ENCODE measurements at regions not wholly inside any gene's neighbourhood (a gene's known extent, or its start where the extent isn't known, plus 50 kb on each side); places are given as distances from the start of the nearest gene placed in this dataset.
"Not testable (repeated sequence)": the region's sequence is repeated elsewhere in the genome, so short reads cannot be mapped to it uniquely, and the experiment has no call there.

GRCh38 chr5:74975582-74975981, 76.8 kb downstream of the GCNT4 start:
- H3K27ac ChIP-seq (ENCODE audit: insufficient read depth, low read depth, low read length, poor library complexity, severe bottlenecking) = no peak overlapping the region
- H3K27me3 ChIP-seq (ENCODE audit: control insufficient read depth, insufficient read depth, low read length, poor library complexity, severe bottlenecking) = no peaks in the 10 kb centered on the region
- no peaks in the 10 kb centered on the region for H3K36me3 ChIP-seq (ENCODE audit: control insufficient read depth, insufficient read depth, low read length)
- no peaks in the 10 kb centered on the region for H3K4me1 ChIP-seq (ENCODE audit: control insufficient read depth, insufficient read depth, low read length)
- WGBS, 2 experiments = 95% methylated on average over 3 of the region's 3 CpGs
- no peak overlapping the region for H3K4me3 ChIP-seq (ENCODE audit: insufficient read depth, low read depth, low read length)
- no peaks in the 10 kb centered on the region for H3K9me3 ChIP-seq (ENCODE audit: control insufficient read depth, low read length)

- no peaks in the 10 kb centered on the region for H3K27me3 ChIP-seq (ENCODE audit: control insufficient read depth, insufficient read depth, low read length, poor library complexity, severe bottlenecking)
- H3K27ac ChIP-seq (ENCODE audit: insufficient read depth, low read depth, low read length, poor library complexity, severe bottlenecking) = no peak overlapping the region
- H3K4me3 ChIP-seq (ENCODE audit: insufficient read depth, low read depth, low read length) = no peak overlapping the region
- H3K4me1 ChIP-seq (ENCODE audit: control insufficient read depth, insufficient read depth, low read length) = no peaks in the 10 kb centered on the region
- no peaks in the 10 kb centered on the region for H3K9me3 ChIP-seq (ENCODE audit: control insufficient read depth, low read length)
- H3K36me3 ChIP-seq (ENCODE audit: control insufficient read depth, insufficient read depth, low read length) = no peaks in the 10 kb centered on the region
- WGBS, 2 experiments = 86 to 91% methylated on average over 4 of the region's 4 CpGs
These were observed 77.8 kb downstream of the GCNT4 start for GRCh38 chr5:74974451-74975091.

GRCh38 chr5:74973694-74974093, 78.7 kb downstream of the GCNT4 start:
- Histone ChIP-seq H3K4me1 (ENCODE audit: control insufficient read depth, insufficient read depth, low read length) (no peaks in the 10 kb centered on the region), H3K36me3 (ENCODE audit: control insufficient read depth, insufficient read depth, low read length) (no peaks in the 10 kb centered on the region), H3K4me3 (ENCODE audit: insufficient read depth, low read depth, low read length) (no peak overlapping the region), H3K9me3 (ENCODE audit: control insufficient read depth, low read length) (no peaks in the 10 kb centered on the region), H3K27ac (ENCODE audit: insufficient read depth, low read depth, low read length, poor library complexity, severe bottlenecking) (no peak overlapping the region), H3K27me3 (ENCODE audit: control insufficient read depth, insufficient read depth, low read length, poor library complexity, severe bottlenecking) (no peaks in the 10 kb centered on the region)
- WGBS, 2 experiments = 78 to 84% methylated on average over 2 of the region's 2 CpGs

GRCh38 chr5:74971947-74972460, 80.4 kb downstream of the GCNT4 start:
- 95 to 100% methylated on average over 3 of the region's 3 CpGs for whole genome bisulfite sequencing, 2 experiments
- Histone ChIP-seq H3K36me3 (ENCODE audit: control insufficient read depth, insufficient read depth, low read length) (no peaks in the 10 kb centered on the region), H3K27me3 (ENCODE audit: control insufficient read depth, insufficient read depth, low read length, poor library complexity, severe bottlenecking) (no peaks in the 10 kb centered on the region), H3K27ac (ENCODE audit: insufficient read depth, low read depth, low read length, poor library complexity, severe bottlenecking) (no peak overlapping the region), H3K9me3 (ENCODE audit: control insufficient read depth, low read length) (no peaks in the 10 kb centered on the region), H3K4me3 (ENCODE audit: insufficient read depth, low read depth, low read length) (no peak overlapping the region), H3K4me1 (ENCODE audit: control insufficient read depth, insufficient read depth, low read length) (no peaks in the 10 kb centered on the region)

- not testable (repeated sequence) for H3K4me1 ChIP-seq (ENCODE audit: control insufficient read depth, insufficient read depth, low read length); H3K27ac ChIP-seq (ENCODE audit: insufficient read depth, low read depth, low read length, poor library complexity, severe bottlenecking); H3K4me3 ChIP-seq (ENCODE audit: insufficient read depth, low read depth, low read length); H3K27me3 ChIP-seq (ENCODE audit: control insufficient read depth, insufficient read depth, low read length, poor library complexity, severe bottlenecking); H3K9me3 ChIP-seq (ENCODE audit: control insufficient read depth, low read length); H3K36me3 ChIP-seq (ENCODE audit: control insufficient read depth, insufficient read depth, low read length)
- 94 to 98% methylated on average over 6 of the region's 8 CpGs for WGBS, 2 experiments
These were observed 81.5 kb downstream of the GCNT4 start for GRCh38 chr5:74970891-74971290.

GRCh38 chr5:74969726-74970125, 82.6 kb downstream of the GCNT4 start:
- Histone ChIP-seq H3K4me1 (ENCODE audit: control insufficient read depth, insufficient read depth, low read length) (no peaks in the 10 kb centered on the region), H3K27me3 (ENCODE audit: control insufficient read depth, insufficient read depth, low read length, poor library complexity, severe bottlenecking) (no peaks in the 10 kb centered on the region), H3K4me3 (ENCODE audit: insufficient read depth, low read depth, low read length) (no peak overlapping the region), H3K9me3 (ENCODE audit: control insufficient read depth, low read length) (no peaks in the 10 kb centered on the region), H3K27ac (ENCODE audit: insufficient read depth, low read depth, low read length, poor library complexity, severe bottlenecking) (no peak overlapping the region), H3K36me3 (ENCODE audit: control insufficient read depth, insufficient read depth, low read length) (no peaks in the 10 kb centered on the region)
- 94 to 99% methylated on average over 3 of the region's 3 CpGs for WGBS, 2 experiments

GRCh38 chr5:74966141-74967026, 86.0 kb downstream of the GCNT4 start:
- Histone ChIP-seq H3K36me3 (ENCODE audit: control insufficient read depth, insufficient read depth, low read length) (no peaks in the 10 kb centered on the region), H3K27me3 (ENCODE audit: control insufficient read depth, insufficient read depth, low read length, poor library complexity, severe bottlenecking) (no peaks in the 10 kb centered on the region), H3K4me1 (ENCODE audit: control insufficient read depth, insufficient read depth, low read length) (no peaks in the 10 kb centered on the region), H3K27ac (ENCODE audit: insufficient read depth, low read depth, low read length, poor library complexity, severe bottlenecking) (no peak overlapping the region), H3K4me3 (ENCODE audit: insufficient read depth, low read depth, low read length) (no peak overlapping the region), H3K9me3 (ENCODE audit: control insufficient read depth, low read length) (no peaks in the 10 kb centered on the region)
- WGBS, 2 experiments = 92 to 96% methylated on average over 5 of the region's 6 CpGs

- no peaks in the 10 kb centered on the region for H3K4me1 ChIP-seq (ENCODE audit: control insufficient read depth, insufficient read depth, low read length)
- WGBS, 2 experiments = 95 to 96% methylated on average over 3 of the region's 3 CpGs
- H3K27ac ChIP-seq (ENCODE audit: insufficient read depth, low read depth, low read length, poor library complexity, severe bottlenecking) = no peak overlapping the region
- no peak overlapping the region for H3K4me3 ChIP-seq (ENCODE audit: insufficient read depth, low read depth, low read length)
- H3K9me3 ChIP-seq (ENCODE audit: control insufficient read depth, low read length) = no peaks in the 10 kb centered on the region
- no peaks in the 10 kb centered on the region for H3K36me3 ChIP-seq (ENCODE audit: control insufficient read depth, insufficient read depth, low read length)
- no peaks in the 10 kb centered on the region for H3K27me3 ChIP-seq (ENCODE audit: control insufficient read depth, insufficient read depth, low read length, poor library complexity, severe bottlenecking)
These were observed 89.0 kb downstream of the GCNT4 start for GRCh38 chr5:74963407-74963806.

- H3K9me3 ChIP-seq (ENCODE audit: control insufficient read depth, low read length) = no peaks in the 10 kb centered on the region
- no peak overlapping the region for H3K4me3 ChIP-seq (ENCODE audit: insufficient read depth, low read depth, low read length)
- H3K36me3 ChIP-seq (ENCODE audit: control insufficient read depth, insufficient read depth, low read length) = no peaks in the 10 kb centered on the region
- no peaks in the 10 kb centered on the region for H3K4me1 ChIP-seq (ENCODE audit: control insufficient read depth, insufficient read depth, low read length)
- no peaks in the 10 kb centered on the region for H3K27me3 ChIP-seq (ENCODE audit: control insufficient read depth, insufficient read depth, low read length, poor library complexity, severe bottlenecking)
- 85 to 86% methylated on average over 2 to 3 of the region's 3 CpGs for WGBS, 2 experiments
- no peak overlapping the region for H3K27ac ChIP-seq (ENCODE audit: insufficient read depth, low read depth, low read length, poor library complexity, severe bottlenecking)
These were observed 91.7 kb upstream of the FAM169A start for GRCh38 chr5:74957906-74958305.

GRCh38 chr5:74957029-74957784, 91.0 kb upstream of the FAM169A start:
- Histone ChIP-seq H3K27ac (ENCODE audit: insufficient read depth, low read depth, low read length, poor library complexity, severe bottlenecking) (no peak overlapping the region), H3K36me3 (ENCODE audit: control insufficient read depth, insufficient read depth, low read length) (no peaks in the 10 kb centered on the region), H3K9me3 (ENCODE audit: control insufficient read depth, low read length) (no peaks in the 10 kb centered on the region), H3K27me3 (ENCODE audit: control insufficient read depth, insufficient read depth, low read length, poor library complexity, severe bottlenecking) (no peaks in the 10 kb centered on the region), H3K4me3 (ENCODE audit: insufficient read depth, low read depth, low read length) (no peak overlapping the region), H3K4me1 (ENCODE audit: control insufficient read depth, insufficient read depth, low read length) (no peaks in the 10 kb centered on the region)
- WGBS, 2 experiments = 94% methylated on average over 5 of the region's 5 CpGs

Measured in ectodermal cell (in vitro differentiated cells).